Hepatocyte (in vitro differentiated cells): ENCODE measurements at regions not wholly inside any gene's neighbourhood (a gene's known extent, or its start where the extent isn't known, plus 50 kb on each side); places are given as distances from the start of the nearest gene placed in this dataset.

Experiments used
- DNase-seq: peaks from one replicate; pipeline ENCODE4 v3.0.0-alpha.2; 2016; ENCODE audit warnings: low spot score
- H2AFZ ChIP-seq: fragments of 200-600 bp; sonication (generic); 2 replicates; pipeline ENCODE4 v1.6.0; 2016; ENCODE audit warnings: antibody characterized with exemption, mild to moderate bottlenecking
- H3K27ac ChIP-seq: fragments of 200-600 bp; sonication (generic); 2 replicates; pipeline ENCODE4 v1.5.1; 2016; ENCODE audit warnings: mild to moderate bottlenecking
- H3K27me3 ChIP-seq: fragments of 200-600 bp; sonication (generic); 2 replicates; pipeline ENCODE4 v1.6.1; 2016
- H3K36me3 ChIP-seq: fragments of 200-600 bp; sonication (generic); replicated peaks from 2 replicates; pipeline ENCODE4 v1.5.1; 2016; ENCODE audit warnings: low read depth; ENCODE audit not compliant: insufficient read depth
- H3K4me1 ChIP-seq: fragments of 200-600 bp; sonication (generic); 2 replicates; pipeline ENCODE4 v1.5.1; 2016; ENCODE audit warnings: mild to moderate bottlenecking, moderate library complexity; ENCODE audit not compliant: insufficient read depth
- H3K4me2 ChIP-seq: fragments of 200-600 bp; sonication (generic); 2 replicates; pipeline ENCODE4 v1.6.0; 2016
- H3K4me3 ChIP-seq: fragments of 200-600 bp; sonication (generic); 2 replicates; pipeline ENCODE4 v1.5.1; 2016; ENCODE audit warnings: mild to moderate bottlenecking
- H3K79me2 ChIP-seq: fragments of 200-600 bp; sonication (generic); 2 replicates; pipeline ENCODE4 v1.6.0; 2017; ENCODE audit warnings: mild to moderate bottlenecking
- H3K9me2 ChIP-seq: fragments of 200-600 bp; sonication (generic); replicated peaks from 2 replicates; pipeline ENCODE4 v1.6.0; 2017; ENCODE audit warnings: mild to moderate bottlenecking; ENCODE audit not compliant: insufficient read depth
- H3K9me3 ChIP-seq: fragments of 200-600 bp; sonication (generic); 2 replicates; pipeline ENCODE4 v1.5.1; 2016; ENCODE audit warnings: low read depth, mild to moderate bottlenecking
- H4K20me1 ChIP-seq: fragments of 200-600 bp; sonication (generic); 2 replicates; pipeline ENCODE4 v1.6.0; 2016; ENCODE audit warnings: mild to moderate bottlenecking; ENCODE audit not compliant: insufficient read depth, poor library complexity, severe bottlenecking
- EZH2 ChIP-seq: fragments of 200-600 bp; sonication (generic); IDR thresholded peaks from 2 replicates; pipeline ENCODE4 v1.6.1; 2016; ENCODE audit warnings: antibody characterized with exemption, mild to moderate bottlenecking, borderline replicate concordance
- EZH2phosphoT487 ChIP-seq: fragments of 200-600 bp; sonication (generic); IDR thresholded peaks from one replicate; pipeline ENCODE4 v1.6.1; 2018; ENCODE audit warnings: antibody characterized with exemption, mild to moderate bottlenecking, low read depth, moderate library complexity; ENCODE audit not compliant: unreplicated experiment, severe bottlenecking
- WGBS: methylation state at CpG from one replicate; pipeline ENCODE4 v1.1.6; 2016; ENCODE audit warnings: low lambda C conversion rate; ENCODE audit errors: missing lambda C conversion rate; 5-methylcytosine and 5-hydroxymethylcytosine counted together
- TF ChIP-seq, protein P1 (sequence below): fragments of 200-600 bp; sonication (generic); IDR thresholded peaks from 2 replicates; pipeline ENCODE4 v1.5.1; 2016; ENCODE audit warnings: antibody characterized with exemption, mild to moderate bottlenecking; ENCODE audit not compliant: poor library complexity

- no peaks in the 10 kb centered on the region for H3K36me3 ChIP-seq
- no peaks in the 10 kb centered on the region for H4K20me1 ChIP-seq
- H3K27me3 ChIP-seq = no peaks in the 10 kb centered on the region
- H3K4me2 ChIP-seq = no peak overlapping the region
- no peak overlapping the region for H2AFZ ChIP-seq
- H3K9me3 ChIP-seq = no peaks in the 10 kb centered on the region
- TF ChIP-seq EZH2 (no peak), EZH2phosphoT487 (no peak)
- TF ChIP-seq, protein P1, sequence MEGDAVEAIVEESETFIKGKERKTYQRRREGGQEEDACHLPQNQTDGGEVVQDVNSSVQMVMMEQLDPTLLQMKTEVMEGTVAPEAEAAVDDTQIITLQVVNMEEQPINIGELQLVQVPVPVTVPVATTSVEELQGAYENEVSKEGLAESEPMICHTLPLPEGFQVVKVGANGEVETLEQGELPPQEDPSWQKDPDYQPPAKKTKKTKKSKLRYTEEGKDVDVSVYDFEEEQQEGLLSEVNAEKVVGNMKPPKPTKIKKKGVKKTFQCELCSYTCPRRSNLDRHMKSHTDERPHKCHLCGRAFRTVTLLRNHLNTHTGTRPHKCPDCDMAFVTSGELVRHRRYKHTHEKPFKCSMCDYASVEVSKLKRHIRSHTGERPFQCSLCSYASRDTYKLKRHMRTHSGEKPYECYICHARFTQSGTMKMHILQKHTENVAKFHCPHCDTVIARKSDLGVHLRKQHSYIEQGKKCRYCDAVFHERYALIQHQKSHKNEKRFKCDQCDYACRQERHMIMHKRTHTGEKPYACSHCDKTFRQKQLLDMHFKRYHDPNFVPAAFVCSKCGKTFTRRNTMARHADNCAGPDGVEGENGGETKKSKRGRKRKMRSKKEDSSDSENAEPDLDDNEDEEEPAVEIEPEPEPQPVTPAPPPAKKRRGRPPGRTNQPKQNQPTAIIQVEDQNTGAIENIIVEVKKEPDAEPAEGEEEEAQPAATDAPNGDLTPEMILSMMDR = no peak
- DNase-seq = no peak
- H3K79me2 ChIP-seq = no peaks in the 10 kb centered on the region
- no peak overlapping the region for H3K4me3 ChIP-seq
- 90% methylated on average over 16 of the region's 16 CpGs for WGBS
- H3K9me2 ChIP-seq = no peaks in the 10 kb centered on the region
- H3K27ac ChIP-seq = no peak overlapping the region
- H3K4me1 ChIP-seq = no peaks in the 10 kb centered on the region
These were observed 1181.9 kb downstream of the BRD1 start for GRCh38 chr22:48645766-48646165.

GRCh38 chr22:48644997-48645396 is 1182.7 kb downstream of the BRD1 start:
- H3K4me1 ChIP-seq = no peaks in the 10 kb centered on the region
- WGBS = 87% methylated on average over 6 of the region's 6 CpGs
- no peaks in the 10 kb centered on the region for H3K36me3 ChIP-seq
- H2AFZ ChIP-seq = no peak overlapping the region
- H4K20me1 ChIP-seq = no peaks in the 10 kb centered on the region
- no peaks in the 10 kb centered on the region for H3K27me3 ChIP-seq
- no peak overlapping the region for H3K4me3 ChIP-seq
- H3K79me2 ChIP-seq = no peaks in the 10 kb centered on the region
- no peak for DNase-seq
- no peaks in the 10 kb centered on the region for H3K9me3 ChIP-seq
- TF ChIP-seq, protein P1 = no peak
- TF ChIP-seq EZH2 = no peak
- TF ChIP-seq EZH2phosphoT487 = no peak
- no peaks in the 10 kb centered on the region for H3K9me2 ChIP-seq
- no peak overlapping the region for H3K27ac ChIP-seq
- H3K4me2 ChIP-seq = no peak overlapping the region

GRCh38 chr22:48644108-48644507 is 1183.6 kb downstream of the BRD1 start:
- no peaks in the 10 kb centered on the region for H4K20me1 ChIP-seq
- no peaks in the 10 kb centered on the region for H3K79me2 ChIP-seq
- no peaks in the 10 kb centered on the region for H3K9me2 ChIP-seq
- no peak overlapping the region for H2AFZ ChIP-seq
- TF ChIP-seq EZH2phosphoT487 (no peak), EZH2 (no peak)
- TF ChIP-seq, protein P1 = no peak
- no peaks in the 10 kb centered on the region for H3K4me1 ChIP-seq
- no peaks in the 10 kb centered on the region for H3K36me3 ChIP-seq
- no peaks in the 10 kb centered on the region for H3K27me3 ChIP-seq
- no peaks in the 10 kb centered on the region for H3K9me3 ChIP-seq
- WGBS = 87% methylated on average over 9 of the region's 9 CpGs
- no peak overlapping the region for H3K27ac ChIP-seq
- H3K4me3 ChIP-seq = no peak overlapping the region
- H3K4me2 ChIP-seq = no peak overlapping the region
- no peak for DNase-seq
